Right lobe of liver (tissue), 6 donors: ENCODE measurements at regions not wholly inside any gene's neighbourhood (a gene's known extent, or its start where the extent isn't known, plus 50 kb on each side); places are given as distances from the start of the nearest gene placed in this dataset.

ENCODE experiments used
- ATAC-seq, 4 donors: fragments of 200-7000 bp; cut with Tn5 transposase; one replicate each; pipeline ENCODE4 v1.9.1; 2020; ENCODE audit warnings: mild to moderate bottlenecking in 4 of 4, moderate library complexity in 4 of 4
- DNase-seq, 3 donors: peaks; one replicate each; pipeline ENCODE4 v3.0.0-alpha.2; 2020
- H3K27ac ChIP-seq, 3 donors: fragments of 200-600 bp; one replicate each; pipeline ENCODE4 v1.8.0; 2022
- H3K27me3 ChIP-seq, 2 donors: fragments of 200-600 bp; one replicate each; pipeline ENCODE4 v1.8.0; 2022
- H3K36me3 ChIP-seq, 4 donors: fragments of 200-600 bp; sonication (generic) in 1 of 4; one replicate each; pipeline versions ENCODE4 v1.5.1 to v1.8.0; 2017 to 2022; ENCODE audit warnings: control low read depth in 1 of 4
- H3K4me1 ChIP-seq, 4 donors: fragments of 200-600 bp; sonication (generic) in 1 of 4; one replicate each; pipeline versions ENCODE4 v1.5.1 to v1.8.0; 2017 to 2022; ENCODE audit warnings: control low read depth in 1 of 4
- H3K4me3 ChIP-seq, 3 donors: fragments of 200-600 bp; one replicate each; pipeline ENCODE4 v1.8.0; 2022
- H3K9me3 ChIP-seq, 4 donors: fragments of 200-600 bp; sonication (generic) in 1 of 4; one replicate each; pipeline versions ENCODE4 v1.5.1 to v1.8.0; 2017 to 2022; ENCODE audit warnings: control low read depth in 1 of 4
- POLR2A ChIP-seq: fragments of 450-650 bp; IDR thresholded peaks from one replicate; pipeline ENCODE4 v1.6.1; 2017; ENCODE audit warnings: antibody characterized with exemption, mild to moderate bottlenecking
- WGBS: methylation state at CpG from one replicate; pipeline ENCODE4 v1.1.6; 2018; ENCODE audit warnings: low coverage, low lambda C conversion rate; ENCODE audit not compliant: insufficient coverage; ENCODE audit errors: missing lambda C conversion rate; 5-methylcytosine and 5-hydroxymethylcytosine counted together
- intact Hi-C, 2 donors: fragments of 100-400 bp; cut with DNase I; formaldehyde crosslinking; loops; one replicate each; pipeline versions ENCODE4 v1.11.2 to v1.14.1; 2022
- TF ChIP-seq, protein P1 (sequence below), 4 donors: fragments of 200-600 bp in 3 of 4; fragments of 450-650 bp in 1 of 4; IDR thresholded peaks; one replicate each; pipeline versions ENCODE4 v1.5.1 to v1.8.0; 2016 to 2022; ENCODE audit warnings: antibody characterized with exemption in 4 of 4, mild to moderate bottlenecking in 2 of 4
- donor health status: DM: no; HTN: yes; CAD: no.
- donor health status: DM: no; HTN: no; CAD: no.
- donor health status: DM: no; HTN: no; CAD: no.
- donor health status: DM: no; HTN: yes; CAD: no.
- donor health status: DM: no; HTN: yes; CAD: no.

GRCh38 chr11:69209038-69209350 lies 53.3 kb downstream of the SMIM38 start:
- intact Hi-C loops, result no loop called here
- Histone ChIP-seq H3K4me1 (no peaks in the 10 kb centered on the region), H3K27me3 (no peaks in the 10 kb centered on the region), H3K9me3 (no peaks in the 10 kb centered on the region), H3K27ac (no peak overlapping the region), H3K4me3 (no peak overlapping the region), H3K36me3 (no peaks in the 10 kb centered on the region)
- 71% methylated on average over 1 of the region's 8 CpGs for WGBS
- ATAC-seq (no peak), DNase-seq (peak in 1 of 3 donors; percentile 34)
- TF ChIP-seq, protein P1, sequence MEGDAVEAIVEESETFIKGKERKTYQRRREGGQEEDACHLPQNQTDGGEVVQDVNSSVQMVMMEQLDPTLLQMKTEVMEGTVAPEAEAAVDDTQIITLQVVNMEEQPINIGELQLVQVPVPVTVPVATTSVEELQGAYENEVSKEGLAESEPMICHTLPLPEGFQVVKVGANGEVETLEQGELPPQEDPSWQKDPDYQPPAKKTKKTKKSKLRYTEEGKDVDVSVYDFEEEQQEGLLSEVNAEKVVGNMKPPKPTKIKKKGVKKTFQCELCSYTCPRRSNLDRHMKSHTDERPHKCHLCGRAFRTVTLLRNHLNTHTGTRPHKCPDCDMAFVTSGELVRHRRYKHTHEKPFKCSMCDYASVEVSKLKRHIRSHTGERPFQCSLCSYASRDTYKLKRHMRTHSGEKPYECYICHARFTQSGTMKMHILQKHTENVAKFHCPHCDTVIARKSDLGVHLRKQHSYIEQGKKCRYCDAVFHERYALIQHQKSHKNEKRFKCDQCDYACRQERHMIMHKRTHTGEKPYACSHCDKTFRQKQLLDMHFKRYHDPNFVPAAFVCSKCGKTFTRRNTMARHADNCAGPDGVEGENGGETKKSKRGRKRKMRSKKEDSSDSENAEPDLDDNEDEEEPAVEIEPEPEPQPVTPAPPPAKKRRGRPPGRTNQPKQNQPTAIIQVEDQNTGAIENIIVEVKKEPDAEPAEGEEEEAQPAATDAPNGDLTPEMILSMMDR (IDR thresholded peaks at IDR 0.05), result no peak
- TF ChIP-seq POLR2A, result no peak

DNA sequence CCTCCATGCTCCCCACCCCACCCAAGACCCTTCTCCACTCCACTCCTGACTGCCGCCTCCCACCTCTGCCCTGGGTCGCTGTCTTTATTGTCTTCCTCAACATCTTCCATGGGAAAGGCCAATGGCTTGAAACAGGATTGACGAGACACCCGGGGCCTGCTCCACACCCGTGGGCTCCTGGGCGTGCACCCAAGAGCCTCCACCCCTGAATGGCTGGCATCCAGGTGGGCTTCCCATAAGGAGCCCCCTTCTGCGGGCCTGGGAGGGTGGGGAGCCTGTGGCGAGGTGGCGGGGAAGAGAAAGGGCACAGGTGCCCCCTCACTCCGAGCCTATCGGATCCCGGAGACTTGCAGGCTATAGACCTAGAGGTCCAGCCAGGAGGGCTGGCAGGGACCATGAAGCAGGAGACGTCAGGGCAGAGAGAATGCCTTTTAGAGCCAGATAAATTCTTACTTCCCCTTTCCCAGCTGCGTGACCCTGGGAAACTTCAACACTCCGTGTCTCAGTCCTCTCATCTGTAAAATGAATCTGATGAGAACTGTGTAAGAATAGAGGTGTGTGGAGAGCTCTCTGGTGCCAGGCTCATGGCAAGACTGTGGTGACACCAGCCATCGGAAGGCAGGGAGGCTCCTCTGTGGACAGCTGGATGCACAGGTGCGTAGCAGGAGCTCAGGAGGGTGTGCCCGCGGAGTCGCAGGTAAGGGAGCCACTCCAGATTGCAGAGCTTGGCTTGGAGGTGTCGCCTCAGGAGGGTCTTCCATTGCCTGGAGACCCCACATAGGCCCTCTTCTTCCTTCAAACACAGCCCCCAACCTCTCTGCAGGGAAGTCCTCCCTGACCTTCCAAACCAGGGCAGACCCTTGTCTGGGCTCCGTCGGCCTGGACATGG lies 53.9 kb downstream of the SMIM38 start:
- intact Hi-C loops, result no loop called here
- no peak for ATAC-seq
- WGBS, result 81% methylated on average over 4 of the region's 23 CpGs
- Histone ChIP-seq H3K4me3 (no peak overlapping the region), H3K27ac (no peak overlapping the region), H3K27me3 (no peaks in the 10 kb centered on the region), H3K9me3 (no peaks in the 10 kb centered on the region), H3K36me3 (no peaks in the 10 kb centered on the region), H3K4me1 (no peaks in the 10 kb centered on the region)
- TF ChIP-seq POLR2A, result no peak
- TF ChIP-seq, protein P1 (IDR thresholded peaks at IDR 0.05), result no peak
- peak in 1 of 3 donors; percentile 29 for DNase-seq

GRCh38 chr11:69210310-69211035 lies 54.7 kb downstream of the SMIM38 start:
- H3K4me1 ChIP-seq, result no peaks in the 10 kb centered on the region
- WGBS, result 40% methylated on average over 3 of the region's 12 CpGs
- ATAC-seq (peak in 1 of 4 donors; percentile 42), DNase-seq (peak in 1 of 3 donors; percentile 35)
- no peaks in the 10 kb centered on the region for H3K9me3 ChIP-seq
- TF ChIP-seq POLR2A, result no peak
- TF ChIP-seq, protein P1 (IDR thresholded peaks at IDR 0.05), result no peak
- intact Hi-C loops, result no loop called here
- H3K27ac ChIP-seq, result no peak overlapping the region
- H3K36me3 ChIP-seq, result no peaks in the 10 kb centered on the region
- no peak overlapping the region for H3K4me3 ChIP-seq
- no peaks in the 10 kb centered on the region for H3K27me3 ChIP-seq

GRCh38 chr11:69211540-69211919 lies 55.8 kb downstream of the SMIM38 start:
- no peak for TF ChIP-seq POLR2A
- TF ChIP-seq, protein P1 (IDR thresholded peaks at IDR 0.05), result no peak
- 36% methylated on average over 6 of the region's 6 CpGs for WGBS
- no peaks in the 10 kb centered on the region for H3K36me3 ChIP-seq
- DNase-seq (peak in 1 of 3 donors; percentile 9), ATAC-seq (no peak)
- H3K4me3 ChIP-seq, result no peak overlapping the region
- intact Hi-C loops, result no loop called here
- H3K9me3 ChIP-seq, result no peaks in the 10 kb centered on the region
- H3K27ac ChIP-seq, result no peak overlapping the region
- no peaks in the 10 kb centered on the region for H3K4me1 ChIP-seq
- no peaks in the 10 kb centered on the region for H3K27me3 ChIP-seq
